ENCODE measurements at regions not wholly inside any gene's neighbourhood (a gene's known extent, or its start where the extent isn't known, plus 50 kb on each side); places are given as distances from the start of the nearest gene placed in this dataset.

DNA sequence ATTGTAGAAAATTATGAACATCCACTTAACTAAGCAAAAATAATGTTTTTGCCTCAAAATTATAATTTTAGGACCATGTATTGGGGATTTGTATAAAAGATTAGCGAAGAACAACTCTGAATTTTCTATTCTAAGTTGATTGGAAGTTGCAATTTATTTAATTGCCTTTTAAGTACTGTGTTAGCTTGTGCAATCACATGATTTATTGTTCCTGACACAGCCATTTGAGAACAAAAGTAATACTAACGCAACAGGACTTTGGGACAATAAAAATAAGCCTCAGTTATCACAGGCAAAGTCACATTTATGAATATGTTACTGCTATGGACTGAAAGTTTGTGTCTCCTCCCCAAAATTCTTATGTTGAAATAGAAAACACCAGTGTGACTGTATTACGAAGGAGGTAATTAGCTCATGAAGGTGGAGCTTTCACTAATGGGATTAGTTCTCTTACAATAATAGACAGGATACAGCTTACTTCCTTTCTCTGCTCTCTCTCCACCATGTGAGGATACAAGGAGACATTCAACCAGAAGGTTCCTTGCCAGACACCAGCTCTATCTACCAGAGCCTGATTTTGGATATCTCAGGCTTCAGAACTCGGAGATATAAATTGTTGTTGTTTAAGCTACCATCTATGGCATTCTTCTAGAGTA, 745.9 kb downstream of the ZBBX start:
- TF ChIP-seq CTCF (IDR thresholded peaks at IDR 0.05) (no peak), POLR2A (IDR thresholded peaks at IDR 0.05) (no peak)

Measured in body of pancreas (tissue), 4 donors.